ENCODE measurements at regions not wholly inside any gene's neighbourhood (a gene's known extent, or its start where the extent isn't known, plus 50 kb on each side); places are given as distances from the start of the nearest gene placed in this dataset.

GRCh38 chr7:89998554-89998953 is 155.7 kb upstream of the STEAP1 start:
- no peak overlapping the region for H3K27ac ChIP-seq
- peaks cover 0 to 3% of the 10 kb centered on the region in 2 donors for H3K27me3 ChIP-seq
- H3K36me3 ChIP-seq, result no peaks in the 10 kb centered on the region
- H3K4me3 ChIP-seq, result no peak overlapping the region
- no peak for TF ChIP-seq POLR2A (IDR thresholded peaks at IDR 0.05)
- no peak for TF ChIP-seq CTCF (IDR thresholded peaks at IDR 0.05)
- intact Hi-C loops (cut with DNase I; ENCODE audit: low total_unique reads), result no loop called here
- H3K9me3 ChIP-seq, result no peaks in the 10 kb centered on the region
- DNase-seq, result no peak
- no peaks in the 10 kb centered on the region for H3K4me1 ChIP-seq

- no peak for TF ChIP-seq CTCF (IDR thresholded peaks at IDR 0.05)
- TF ChIP-seq POLR2A (IDR thresholded peaks at IDR 0.05), result no peak
- Histone ChIP-seq H3K27ac (no peak overlapping the region), H3K4me3 (no peak overlapping the region), H3K9me3 (no peaks in the 10 kb centered on the region), H3K4me1 (no peaks in the 10 kb centered on the region), H3K27me3 (no peaks in the 10 kb centered on the region), H3K36me3 (no peaks in the 10 kb centered on the region)
- no peak for DNase-seq
- intact Hi-C loops (cut with DNase I; ENCODE audit: low total_unique reads), result no loop called here
These were observed 148.4 kb upstream of the STEAP1 start for GRCh38 chr7:90005836-90006235.

- DNase-seq, result no peak
These were observed 147.1 kb upstream of the STEAP1 start for GRCh38 chr7:90007001-90007654.

GRCh38 chr7:90007831-90008230 is 146.4 kb upstream of the STEAP1 start:
- H3K4me3 ChIP-seq, result no peak overlapping the region

More at GRCh38 chr7:90007001-90007654, 147.1 kb upstream of the STEAP1 start:
- Histone ChIP-seq H3K27me3 (no peaks in the 10 kb centered on the region), H3K27ac (no peak overlapping the region), H3K36me3 (no peaks in the 10 kb centered on the region), H3K4me1 (no peaks in the 10 kb centered on the region), H3K9me3 (no peaks in the 10 kb centered on the region), H3K4me3 (no peak overlapping the region)
- intact Hi-C loops (cut with DNase I; ENCODE audit: low total_unique reads), result no loop called here
- TF ChIP-seq CTCF (IDR thresholded peaks at IDR 0.05) (no peak), POLR2A (IDR thresholded peaks at IDR 0.05) (no peak)

GRCh38 chr7:90022213-90022612 is 132.1 kb upstream of the STEAP1 start:
- Histone ChIP-seq H3K9me3 (no peaks in the 10 kb centered on the region), H3K27me3 (no peaks in the 10 kb centered on the region), H3K4me3 (no peak overlapping the region), H3K36me3 (no peaks in the 10 kb centered on the region), H3K4me1 (no peaks in the 10 kb centered on the region), H3K27ac (no peak overlapping the region)
- intact Hi-C loops (cut with DNase I; ENCODE audit: low total_unique reads), result no loop called here
- DNase-seq, result no peak
- TF ChIP-seq POLR2A (IDR thresholded peaks at IDR 0.05), result no peak
- no peak for TF ChIP-seq CTCF (IDR thresholded peaks at IDR 0.05)

More at GRCh38 chr7:90007831-90008230, 146.4 kb upstream of the STEAP1 start:
- no peak for TF ChIP-seq POLR2A (IDR thresholded peaks at IDR 0.05)
- no peak for TF ChIP-seq CTCF (IDR thresholded peaks at IDR 0.05)
- Histone ChIP-seq H3K27me3 (no peaks in the 10 kb centered on the region), H3K36me3 (no peaks in the 10 kb centered on the region), H3K27ac (no peak overlapping the region), H3K9me3 (no peaks in the 10 kb centered on the region), H3K4me1 (no peaks in the 10 kb centered on the region)
- DNase-seq, result no peak
- intact Hi-C loops (cut with DNase I; ENCODE audit: low total_unique reads), result no loop called here

Data from uterus (tissue), 3 donors.